ENCODE measurements at regions not wholly inside any gene's neighbourhood (a gene's known extent, or its start where the extent isn't known, plus 50 kb on each side); places are given as distances from the start of the nearest gene placed in this dataset.

DNA sequence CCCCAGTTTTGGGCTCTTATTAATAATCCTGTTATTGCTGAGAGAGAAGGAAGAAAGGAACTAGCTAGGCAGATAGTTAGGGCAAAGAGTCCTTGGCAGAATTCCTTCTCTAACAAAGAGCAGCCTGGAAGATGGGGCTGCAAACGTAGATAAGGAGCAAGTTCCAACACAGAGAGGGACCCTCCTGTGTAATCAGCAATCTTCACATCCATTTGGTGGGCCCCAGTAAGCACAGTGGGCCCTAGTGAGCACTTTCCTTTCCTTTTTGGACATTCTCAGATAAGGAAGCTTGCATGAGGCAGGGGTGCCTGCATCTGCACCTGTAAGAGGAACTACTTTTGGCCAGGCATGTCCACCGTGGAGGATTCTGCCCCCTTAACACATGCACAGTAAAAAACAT is 119.6 kb upstream of the SGO1 start:
- Histone ChIP-seq H2AK9ac (replicated peaks; ENCODE audit: low read depth, low read length, poor library complexity) (no peak overlapping the region), H2BK120ac (ENCODE audit: low read depth, low read length) (no peak overlapping the region), H2BK20ac (ENCODE audit: low read depth, low read length) (no peak overlapping the region), H4K20me1 (ENCODE audit: insufficient read depth, low read length) (no peaks in the 10 kb centered on the region), H3K9ac (ENCODE audit: low read depth, low read length) (no peak overlapping the region), H2AK5ac (ENCODE audit: low read depth, low read length) (no peak overlapping the region), H3K23ac (ENCODE audit: low read depth, low read length) (no peak overlapping the region), H3K56ac (ENCODE audit: extremely low read depth, insufficient read depth, low read length) (no peak overlapping the region), H3K4me1 (ENCODE audit: control insufficient read depth, insufficient read depth, low read length) (no peaks in the 10 kb centered on the region), H3K9me3 (ENCODE audit: control insufficient read depth, insufficient read depth, low read length) (no peaks in the 10 kb centered on the region), H2AFZ (replicated peaks; ENCODE audit: low read length, poor library complexity) (peak overlapping the region; percentile 32), H3K27ac (ENCODE audit: insufficient read depth, low read length) (no peak overlapping the region), H3K18ac (ENCODE audit: low read depth, low read length) (no peak overlapping the region), H3K79me1 (ENCODE audit: low read depth in 1 of 2, low read length in 2 of 2) (no peaks in the 10 kb centered on the region), H4K8ac (ENCODE audit: low read depth in 2 of 2, low read length in 2 of 2) (no peak overlapping the region), H3K27me3 (ENCODE audit: control insufficient read depth, insufficient read depth, low read length) (no peaks in the 10 kb centered on the region), H2BK5ac (ENCODE audit: low read depth, low read length, poor library complexity, severe bottlenecking) (no peak overlapping the region), H3K4me3 (ENCODE audit: insufficient read depth, low read depth, low read length) (no peak overlapping the region), H4K5ac (ENCODE audit: low read depth, low read length) (no peak overlapping the region), H3K36me3 (ENCODE audit: control insufficient read depth, insufficient read depth, low read length) (no peaks in the 10 kb centered on the region), H4K91ac (ENCODE audit: insufficient read depth, low read depth, low read length) (no peak overlapping the region), H3K14ac (replicated peaks; ENCODE audit: low read depth, low read length) (no peak overlapping the region), H3K4ac (ENCODE audit: low read depth, low read length) (no peak overlapping the region), H3K4me2 (ENCODE audit: low read depth, low read length) (no peak overlapping the region), H3K9me1 (ENCODE audit: insufficient read depth, low read length) (no peaks in the 10 kb centered on the region), H2BK15ac (ENCODE audit: low read depth, low read length) (no peak overlapping the region)
- ChIA-PET POLR2A (ENCODE audit: unreplicated experiment) (no interaction called here), CTCF (no interaction called here)
- dilution Hi-C loops (cut with HindIII; ENCODE audit: low sequenced_read_pairs, unreplicated experiment): no loop called here
- no CpG with 5 or more reads among the region's 2 CpGs for WGBS, 2 experiments (ENCODE audit: extremely low coverage in 2 of 2, insufficient read length in 1 of 2)
- intact Hi-C loops (cut with micrococcal nuclease): no loop called here
- BruUV-seq (replicated peaks): no TSS peak
- no peak for DNase-seq
- no peak for ATAC-seq (ENCODE audit: low read depth)
- TF ChIP-seq MAFK (IDR thresholded peaks at IDR 0.05; ENCODE audit: low read depth, low read length): no peak
- no peak for TF ChIP-seq FOS (IDR thresholded peaks at IDR 0.05; ENCODE audit: low read depth, low read length)
- no peak for TF ChIP-seq MAZ (IDR thresholded peaks at IDR 0.05; ENCODE audit: borderline replicate concordance, low read depth, low read length)
- TF ChIP-seq, protein P1, sequence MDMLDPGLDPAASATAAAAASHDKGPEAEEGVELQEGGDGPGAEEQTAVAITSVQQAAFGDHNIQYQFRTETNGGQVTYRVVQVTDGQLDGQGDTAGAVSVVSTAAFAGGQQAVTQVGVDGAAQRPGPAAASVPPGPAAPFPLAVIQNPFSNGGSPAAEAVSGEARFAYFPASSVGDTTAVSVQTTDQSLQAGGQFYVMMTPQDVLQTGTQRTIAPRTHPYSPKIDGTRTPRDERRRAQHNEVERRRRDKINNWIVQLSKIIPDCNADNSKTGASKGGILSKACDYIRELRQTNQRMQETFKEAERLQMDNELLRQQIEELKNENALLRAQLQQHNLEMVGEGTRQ (IDR thresholded peaks at IDR 0.05; ENCODE audit: low read depth, low read length): no peak
- TF ChIP-seq, protein P2, sequence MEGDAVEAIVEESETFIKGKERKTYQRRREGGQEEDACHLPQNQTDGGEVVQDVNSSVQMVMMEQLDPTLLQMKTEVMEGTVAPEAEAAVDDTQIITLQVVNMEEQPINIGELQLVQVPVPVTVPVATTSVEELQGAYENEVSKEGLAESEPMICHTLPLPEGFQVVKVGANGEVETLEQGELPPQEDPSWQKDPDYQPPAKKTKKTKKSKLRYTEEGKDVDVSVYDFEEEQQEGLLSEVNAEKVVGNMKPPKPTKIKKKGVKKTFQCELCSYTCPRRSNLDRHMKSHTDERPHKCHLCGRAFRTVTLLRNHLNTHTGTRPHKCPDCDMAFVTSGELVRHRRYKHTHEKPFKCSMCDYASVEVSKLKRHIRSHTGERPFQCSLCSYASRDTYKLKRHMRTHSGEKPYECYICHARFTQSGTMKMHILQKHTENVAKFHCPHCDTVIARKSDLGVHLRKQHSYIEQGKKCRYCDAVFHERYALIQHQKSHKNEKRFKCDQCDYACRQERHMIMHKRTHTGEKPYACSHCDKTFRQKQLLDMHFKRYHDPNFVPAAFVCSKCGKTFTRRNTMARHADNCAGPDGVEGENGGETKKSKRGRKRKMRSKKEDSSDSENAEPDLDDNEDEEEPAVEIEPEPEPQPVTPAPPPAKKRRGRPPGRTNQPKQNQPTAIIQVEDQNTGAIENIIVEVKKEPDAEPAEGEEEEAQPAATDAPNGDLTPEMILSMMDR (conservative IDR thresholded peaks at IDR 0.05; ENCODE audit: low read depth, low read length): no peak
- TF ChIP-seq MXI1 (IDR thresholded peaks at IDR 0.05; ENCODE audit: borderline replicate concordance, low read depth, low read length): no peak
- no peak for TF ChIP-seq CHD1 (IDR thresholded peaks at IDR 0.05; ENCODE audit: low read depth, low read length)
- no peak for TF ChIP-seq BHLHE40 (IDR thresholded peaks at IDR 0.05; ENCODE audit: low read depth, low read length)
- TF ChIP-seq SMC3 (IDR thresholded peaks at IDR 0.05; ENCODE audit: low read depth, low read length): no peak
- TF ChIP-seq RFX5 (IDR thresholded peaks at IDR 0.05; ENCODE audit: low read depth, low read length): no peak
- TF ChIP-seq, protein P3, sequence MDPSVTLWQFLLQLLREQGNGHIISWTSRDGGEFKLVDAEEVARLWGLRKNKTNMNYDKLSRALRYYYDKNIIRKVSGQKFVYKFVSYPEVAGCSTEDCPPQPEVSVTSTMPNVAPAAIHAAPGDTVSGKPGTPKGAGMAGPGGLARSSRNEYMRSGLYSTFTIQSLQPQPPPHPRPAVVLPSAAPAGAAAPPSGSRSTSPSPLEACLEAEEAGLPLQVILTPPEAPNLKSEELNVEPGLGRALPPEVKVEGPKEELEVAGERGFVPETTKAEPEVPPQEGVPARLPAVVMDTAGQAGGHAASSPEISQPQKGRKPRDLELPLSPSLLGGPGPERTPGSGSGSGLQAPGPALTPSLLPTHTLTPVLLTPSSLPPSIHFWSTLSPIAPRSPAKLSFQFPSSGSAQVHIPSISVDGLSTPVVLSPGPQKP (IDR thresholded peaks at IDR 0.05; ENCODE audit: borderline replicate concordance, low read depth, low read length): no peak
- no peak for TF ChIP-seq NFE2L2 (IDR thresholded peaks at IDR 0.05; ENCODE audit: low read depth, low read length)
- TF ChIP-seq RAD21 (IDR thresholded peaks at IDR 0.05; ENCODE audit: low read length): no peak
- no peak for TF ChIP-seq POLR2A (IDR thresholded peaks at IDR 0.05; ENCODE audit: low read depth, low read length)
- no peak for TF ChIP-seq CEBPB (IDR thresholded peaks at IDR 0.05; ENCODE audit: low read depth, low read length)
- no peak for TF ChIP-seq RCOR1 (IDR thresholded peaks at IDR 0.05; ENCODE audit: insufficient replicate concordance, low read length)
- in situ Hi-C loops (cut with MboI; ENCODE audit: low sequenced_read_pairs): no loop called here
